ENCODE measurements at regions not wholly inside any gene's neighbourhood (a gene's known extent, or its start where the extent isn't known, plus 50 kb on each side); places are given as distances from the start of the nearest gene placed in this dataset.

- TF ChIP-seq ZNF317 (CRISPR knock-in tag; IDR thresholded peaks at IDR 0.05; ENCODE audit: borderline replicate concordance, low read depth) (no peak), NFYB (CRISPR knock-in tag; conservative IDR thresholded peaks at IDR 0.05; ENCODE audit: low read depth) (no peak)
Observed at GRCh38 chr13:33577007-33577406, 240.9 kb upstream of the RFC3 start.
